Naive thymus-derived CD8-positive, alpha-beta T cell (primary cell): ENCODE measurements at regions not wholly inside any gene's neighbourhood (a gene's known extent, or its start where the extent isn't known, plus 50 kb on each side); places are given as distances from the start of the nearest gene placed in this dataset.

Experiments
- ATAC-seq, 2 donors: fragments of 150-1000 bp; cut with Tn5 transposase in 1 of 2; sonication (Bioruptor Pico), chemical (Tn5 transposase) in 1 of 2; 1 replicate in 1 of 2; 2 replicates in 1 of 2; pipeline ENCODE4 v1.10.0; 2021; ENCODE audit warnings: mild to moderate bottlenecking in 2 of 2, moderate library complexity in 2 of 2
- POLR2A ChIA-PET: fragments of 350-600 bp; sonication (Branson Sonifier 250); formaldehyde crosslinking; loops from one replicate; lab custom pipeline; 2021; ENCODE audit warnings: antibody characterized with exemption; lab: Charles Lee
- DNase-seq, 10 donors: peaks; one replicate each; pipeline versions ENCODE4 v3.0.0 to v3.0.0-alpha.2; 2020 to 2022
- H3K27ac Mint-ChIP-seq, 10 donors: one replicate each; pipeline ENCODE4 v1.8.0; 2020 to 2022; ENCODE audit warnings: mild to moderate bottlenecking in 10 of 10, mixed read lengths in 10 of 10, moderate library complexity in 4 of 10, inconsistent platforms in 1 of 10
- H3K27me3 Mint-ChIP-seq, 5 donors: one replicate each; pipeline ENCODE4 v1.8.0; 2021 to 2022; ENCODE audit warnings: mixed read lengths in 5 of 5
- H3K36me3 Mint-ChIP-seq, 3 donors: one replicate each; pipeline ENCODE4 v1.8.0; 2020 to 2022; ENCODE audit warnings: mixed read lengths in 3 of 3, mild to moderate bottlenecking in 2 of 3, inconsistent platforms in 1 of 3
- H3K4me1 Mint-ChIP-seq, 4 donors: one replicate each; pipeline ENCODE4 v1.8.0; 2021 to 2022; ENCODE audit warnings: mixed read lengths in 4 of 4
- H3K4me3 Mint-ChIP-seq, 10 donors: one replicate each; pipeline ENCODE4 v1.8.0; 2020 to 2022; ENCODE audit warnings: mild to moderate bottlenecking in 10 of 10, mixed read lengths in 10 of 10, moderate library complexity in 6 of 10, inconsistent platforms in 1 of 10
- H3K9me3 Mint-ChIP-seq, 9 donors: one replicate each; pipeline ENCODE4 v1.8.0; 2020 to 2022; ENCODE audit warnings: mixed read lengths in 9 of 9, mild to moderate bottlenecking in 3 of 9, inconsistent platforms in 1 of 9, moderate library complexity in 1 of 9

DNA sequence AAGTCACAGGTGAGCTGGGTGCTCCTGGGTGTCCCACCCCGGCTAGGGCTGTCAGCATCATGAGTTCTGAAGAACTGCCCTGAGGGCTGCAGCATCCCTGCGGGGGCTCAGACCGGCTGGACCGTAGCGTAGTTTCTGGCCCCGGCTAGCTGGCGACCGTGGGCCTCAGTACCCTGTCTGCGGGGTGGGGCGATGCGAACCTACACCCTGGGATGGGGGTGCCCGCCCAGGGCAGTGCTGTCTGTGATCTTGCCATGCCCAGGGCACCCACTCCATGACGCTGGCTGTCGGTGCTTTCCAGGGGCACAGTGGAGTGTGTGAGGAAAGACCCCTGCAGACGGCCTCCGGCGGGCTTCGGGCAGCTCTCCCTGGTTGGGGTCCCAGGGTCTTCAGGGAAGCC, 66.5 kb upstream of the IRX4 start:
- no peak overlapping the region for H3K4me3 Mint-ChIP-seq
- ATAC-seq (no peak), DNase-seq (no peak)
- no peaks in the 10 kb centered on the region for H3K36me3 Mint-ChIP-seq
- peaks cover 17 to 73% (median 49%) of the 10 kb centered on the region in 5 donors for H3K27me3 Mint-ChIP-seq
- peaks cover 0 to 3% (median 0%) of the 10 kb centered on the region in 9 donors for H3K9me3 Mint-ChIP-seq
- H3K4me1 Mint-ChIP-seq, result peaks cover 0 to 3% (median 0%) of the 10 kb centered on the region in 4 donors
- no peak overlapping the region for H3K27ac Mint-ChIP-seq
- POLR2A ChIA-PET, result no interaction called here

DNA sequence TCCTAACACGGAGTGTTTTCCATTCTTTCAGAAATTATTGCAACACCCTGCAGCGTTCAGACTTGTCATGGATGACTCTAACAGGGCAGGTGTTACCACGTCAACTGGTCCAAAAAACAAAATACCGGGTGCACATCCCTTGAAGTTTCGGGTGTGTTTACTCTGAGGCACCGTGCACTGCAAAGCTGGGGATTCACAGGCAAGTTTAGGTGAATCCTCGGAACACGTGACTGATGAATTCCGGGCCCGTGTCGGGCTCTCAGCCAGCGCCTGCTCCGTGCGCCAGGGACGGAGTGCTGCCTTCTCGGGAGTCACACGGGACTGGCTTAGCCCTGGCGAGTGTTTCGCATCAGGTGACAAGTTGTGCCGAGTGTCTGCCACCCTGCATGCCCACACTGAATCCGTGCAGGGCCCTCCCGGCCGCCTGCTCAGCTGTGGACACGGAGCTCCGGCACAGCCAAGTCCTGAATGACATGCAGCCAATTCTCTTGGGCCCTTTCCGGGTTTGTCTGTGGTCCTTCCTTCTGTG, 66.0 kb upstream of the IRX4 start:
- POLR2A ChIA-PET, result no interaction called here
- Mint-ChIP-seq H3K36me3 (no peaks in the 10 kb centered on the region), H3K4me3 (no peak overlapping the region), H3K4me1 (peaks cover 0 to 3% (median 0%) of the 10 kb centered on the region in 4 donors), H3K9me3 (peaks cover 0 to 3% (median 0%) of the 10 kb centered on the region in 9 donors), H3K27me3 (peaks cover 22 to 77% (median 51%) of the 10 kb centered on the region in 5 donors), H3K27ac (no peak overlapping the region)
- ATAC-seq (no peak), DNase-seq (no peak)

DNA sequence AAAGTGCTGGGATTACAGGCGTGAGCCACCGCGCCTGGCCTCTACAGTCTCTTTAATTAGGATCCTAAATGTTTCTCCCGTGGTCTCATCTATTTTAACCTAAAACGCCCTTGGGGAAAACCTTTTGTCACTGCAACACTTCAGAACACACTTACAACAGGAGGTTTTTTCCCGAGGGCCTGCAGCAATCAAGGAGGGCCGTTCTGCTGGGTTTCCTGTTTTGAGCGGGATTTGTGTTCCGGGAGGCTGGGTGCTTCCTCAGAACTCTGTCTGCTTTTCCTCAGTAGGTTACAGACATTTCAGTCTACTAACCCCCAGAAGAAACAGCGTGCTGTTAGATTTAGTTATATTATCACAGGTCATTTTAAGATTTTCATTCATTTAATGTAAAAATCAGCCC, 65.4 kb upstream of the IRX4 start:
- Mint-ChIP-seq H3K4me1 (peaks cover 0 to 3% (median 0%) of the 10 kb centered on the region in 4 donors), H3K36me3 (no peaks in the 10 kb centered on the region), H3K9me3 (peaks cover 0 to 3% (median 0%) of the 10 kb centered on the region in 9 donors), H3K27me3 (peaks cover 26 to 78% (median 49%) of the 10 kb centered on the region in 5 donors), H3K4me3 (no peak overlapping the region), H3K27ac (no peak overlapping the region)
- DNase-seq, result no peak
- no peak for ATAC-seq
- POLR2A ChIA-PET, result no interaction called here

DNA sequence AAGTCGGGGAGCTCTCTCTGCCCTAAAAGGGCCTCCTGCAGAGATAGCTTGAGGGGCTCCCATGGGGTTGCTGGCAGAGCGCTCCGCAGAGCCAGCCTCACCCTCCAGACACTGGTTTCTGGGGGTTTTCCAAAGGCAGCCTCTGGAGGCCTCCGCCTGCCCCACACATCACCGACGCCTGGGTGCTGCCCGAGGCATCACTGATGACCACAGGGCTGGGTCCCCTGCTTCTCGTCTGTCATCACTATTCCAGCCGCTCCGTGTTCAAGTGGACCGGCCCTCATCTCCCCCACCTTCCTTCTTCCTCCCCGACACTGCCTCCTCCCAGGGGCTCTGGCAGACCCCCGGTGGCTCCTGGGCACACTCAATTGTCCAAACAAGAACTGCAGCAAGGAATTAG, 64.1 kb upstream of the IRX4 start:
- no peak for DNase-seq
- no peak for ATAC-seq
- H3K4me3 Mint-ChIP-seq, result no peak overlapping the region
- H3K9me3 Mint-ChIP-seq, result peaks cover 0 to 2% (median 0%) of the 10 kb centered on the region in 9 donors
- H3K27me3 Mint-ChIP-seq, result peaks cover 24 to 74% (median 42%) of the 10 kb centered on the region in 5 donors
- no peak overlapping the region for H3K27ac Mint-ChIP-seq
- no peaks in the 10 kb centered on the region for H3K36me3 Mint-ChIP-seq
- POLR2A ChIA-PET, result no interaction called here
- H3K4me1 Mint-ChIP-seq, result peaks cover 0 to 3% (median 0%) of the 10 kb centered on the region in 4 donors

GRCh38 chr5:1946122-1946677, 63.5 kb upstream of the IRX4 start:
- ATAC-seq, result no peak
- POLR2A ChIA-PET, result no interaction called here
- H3K4me1 Mint-ChIP-seq, result no peaks in the 10 kb centered on the region

DNA sequence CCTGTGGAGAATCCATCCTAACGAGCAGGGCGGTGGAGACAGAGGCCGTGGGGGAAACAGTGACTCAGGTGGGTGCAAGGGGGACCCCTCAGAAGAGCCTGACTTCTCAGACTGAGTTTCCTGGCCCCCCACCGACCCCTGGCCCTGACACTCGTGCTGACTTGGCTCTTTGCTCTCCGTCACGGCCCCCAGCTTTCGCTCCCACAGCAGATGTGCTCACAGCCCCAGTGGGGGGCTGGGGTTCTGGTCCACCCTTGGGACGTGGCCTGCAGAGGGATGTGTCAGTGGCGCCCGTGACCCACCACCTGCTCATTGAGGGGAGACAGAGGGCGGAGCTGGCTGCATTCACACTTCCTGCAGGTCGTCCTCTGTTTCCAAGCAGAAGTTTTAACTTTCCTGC, 62.9 kb upstream of the IRX4 start:
- ATAC-seq, result no peak
- H3K36me3 Mint-ChIP-seq, result no peaks in the 10 kb centered on the region
- no peaks in the 10 kb centered on the region for H3K4me1 Mint-ChIP-seq
- H3K9me3 Mint-ChIP-seq, result no peaks in the 10 kb centered on the region
- POLR2A ChIA-PET, result no interaction called here
- DNase-seq, result no peak
- H3K27ac Mint-ChIP-seq, result no peak overlapping the region
- no peak overlapping the region for H3K4me3 Mint-ChIP-seq
- peaks cover 20 to 64% (median 32%) of the 10 kb centered on the region in 5 donors for H3K27me3 Mint-ChIP-seq

More at GRCh38 chr5:1946122-1946677, 63.5 kb upstream of the IRX4 start:
- Mint-ChIP-seq H3K4me3 (no peak overlapping the region), H3K27me3 (peaks cover 20 to 70% (median 36%) of the 10 kb centered on the region in 5 donors), H3K27ac (no peak overlapping the region), H3K9me3 (peaks cover 0 to under 1% (median 0%) of the 10 kb centered on the region in 9 donors), H3K36me3 (no peaks in the 10 kb centered on the region)
- no peak for DNase-seq

- Mint-ChIP-seq H3K4me1 (no peaks in the 10 kb centered on the region), H3K36me3 (no peaks in the 10 kb centered on the region), H3K27ac (peak overlapping the region in 1 of 10 donors; percentile 24), H3K4me3 (no peak overlapping the region), H3K9me3 (no peaks in the 10 kb centered on the region), H3K27me3 (peaks cover 19 to 53% (median 25%) of the 10 kb centered on the region in 5 donors)
- DNase-seq, result no peak
- no peak for ATAC-seq
- POLR2A ChIA-PET, result no interaction called here
Measured at GRCh38 chr5:1944408-1944807, 61.7 kb upstream of the IRX4 start.

- POLR2A ChIA-PET, result no interaction called here
- no peaks in the 10 kb centered on the region for H3K9me3 Mint-ChIP-seq
- H3K4me1 Mint-ChIP-seq, result peaks cover 0 to 2% (median 0%) of the 10 kb centered on the region in 4 donors
- no peak overlapping the region for H3K27ac Mint-ChIP-seq
- DNase-seq, result no peak
- peaks cover 19 to 53% (median 25%) of the 10 kb centered on the region in 5 donors for H3K27me3 Mint-ChIP-seq
- H3K4me3 Mint-ChIP-seq, result no peak overlapping the region
- no peak for ATAC-seq
- no peaks in the 10 kb centered on the region for H3K36me3 Mint-ChIP-seq
Measured at GRCh38 chr5:1943481-1943880, 60.8 kb upstream of the IRX4 start.

- ATAC-seq (no peak), DNase-seq (no peak)
- Mint-ChIP-seq H3K4me3 (no peak overlapping the region), H3K4me1 (peaks cover 0 to 2% (median 0%) of the 10 kb centered on the region in 4 donors), H3K27me3 (peaks cover 19 to 58% (median 25%) of the 10 kb centered on the region in 5 donors), H3K9me3 (no peaks in the 10 kb centered on the region), H3K36me3 (no peaks in the 10 kb centered on the region), H3K27ac (no peak overlapping the region)
- POLR2A ChIA-PET, result no interaction called here
Measured at GRCh38 chr5:1942630-1943029, 59.9 kb upstream of the IRX4 start.

DNA sequence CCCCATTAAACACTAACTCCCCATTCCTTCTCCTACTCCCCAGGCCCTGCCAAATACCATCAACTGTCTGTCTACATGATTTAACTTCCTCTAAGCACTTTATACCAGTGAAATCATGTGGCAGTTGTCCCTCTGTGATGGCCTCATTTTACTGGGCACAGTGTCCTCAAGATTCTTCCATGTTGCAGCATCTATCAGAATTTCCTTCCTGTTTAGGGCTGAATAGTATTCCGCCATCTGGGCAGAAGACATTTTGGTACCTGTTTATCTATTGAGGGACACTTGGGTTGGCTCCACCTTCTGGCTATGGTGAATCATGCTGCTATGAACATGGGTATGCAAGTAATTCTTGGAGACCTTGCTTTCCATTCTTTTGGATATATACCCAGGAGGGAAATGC, 59.4 kb upstream of the IRX4 start:
- ATAC-seq (no peak), DNase-seq (no peak)
- H3K4me3 Mint-ChIP-seq, result no peak overlapping the region
- H3K9me3 Mint-ChIP-seq, result no peaks in the 10 kb centered on the region
- no peak overlapping the region for H3K27ac Mint-ChIP-seq
- POLR2A ChIA-PET, result no interaction called here
- H3K4me1 Mint-ChIP-seq, result peaks cover 0 to 2% (median 0%) of the 10 kb centered on the region in 4 donors
- H3K27me3 Mint-ChIP-seq, result peaks cover 18 to 58% (median 25%) of the 10 kb centered on the region in 5 donors
- H3K36me3 Mint-ChIP-seq, result no peaks in the 10 kb centered on the region

DNA sequence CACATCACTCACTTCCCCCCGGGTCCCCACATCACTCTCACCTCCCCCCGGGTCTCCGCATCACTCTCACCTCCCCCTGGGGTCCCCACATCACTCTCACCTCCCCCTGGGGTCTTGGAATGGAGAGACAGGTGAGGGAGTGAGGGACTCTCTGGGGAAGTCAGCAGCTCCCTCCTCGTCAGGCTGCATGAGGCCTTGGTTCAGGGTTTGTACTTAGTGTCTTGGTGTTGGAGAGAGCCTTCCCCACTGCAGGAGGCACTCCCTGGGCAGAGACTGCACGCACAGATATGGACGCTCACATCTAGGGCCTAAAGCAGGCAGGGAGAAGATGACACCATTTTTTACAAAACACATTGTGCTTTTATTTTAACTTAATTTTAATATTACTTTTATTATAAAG, 56.5 kb upstream of the IRX4 start:
- ATAC-seq, result no peak
- peaks cover 0 to 2% (median under 1%) of the 10 kb centered on the region in 4 donors for H3K4me1 Mint-ChIP-seq
- DNase-seq, result no peak
- no peak overlapping the region for H3K4me3 Mint-ChIP-seq
- POLR2A ChIA-PET, result no interaction called here
- no peak overlapping the region for H3K27ac Mint-ChIP-seq
- H3K9me3 Mint-ChIP-seq, result no peaks in the 10 kb centered on the region
- peaks cover 21 to 61% (median 27%) of the 10 kb centered on the region in 5 donors for H3K27me3 Mint-ChIP-seq
- H3K36me3 Mint-ChIP-seq, result no peaks in the 10 kb centered on the region

- POLR2A ChIA-PET, result no interaction called here
- Mint-ChIP-seq H3K9me3 (no peaks in the 10 kb centered on the region), H3K27me3 (peaks cover 15 to 60% (median 22%) of the 10 kb centered on the region in 5 donors), H3K27ac (no peak overlapping the region), H3K4me3 (no peak overlapping the region), H3K36me3 (no peaks in the 10 kb centered on the region), H3K4me1 (peaks cover 0 to 2% (median under 1%) of the 10 kb centered on the region in 4 donors)
- ATAC-seq, result no peak
- DNase-seq, result no peak
Measured at GRCh38 chr5:1938310-1939000, 55.7 kb upstream of the IRX4 start.

DNA sequence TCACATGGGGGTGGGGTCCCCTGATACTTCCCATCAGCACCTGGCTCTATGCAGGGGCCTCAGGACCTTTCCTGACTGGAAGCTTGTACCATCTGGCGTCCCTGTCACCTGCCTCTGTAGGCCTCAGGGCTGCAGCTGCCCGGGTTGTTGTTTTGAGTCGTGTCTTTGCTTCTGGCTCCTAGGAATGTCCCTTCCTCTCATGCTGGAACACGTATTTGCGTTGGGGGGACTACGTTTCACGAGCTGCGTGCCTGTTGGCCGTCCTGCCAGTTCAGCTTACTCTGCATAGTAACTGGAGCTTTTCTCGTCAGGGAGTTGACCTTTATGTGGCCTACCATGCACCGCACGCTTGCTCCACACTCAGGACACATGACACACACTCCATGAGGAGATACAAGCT, 54.9 kb upstream of the IRX4 start:
- peaks cover 15 to 65% (median 29%) of the 10 kb centered on the region in 5 donors for H3K27me3 Mint-ChIP-seq
- no peak overlapping the region for H3K4me3 Mint-ChIP-seq
- no peaks in the 10 kb centered on the region for H3K9me3 Mint-ChIP-seq
- ATAC-seq (no peak), DNase-seq (no peak)
- H3K36me3 Mint-ChIP-seq, result no peaks in the 10 kb centered on the region
- H3K27ac Mint-ChIP-seq, result no peak overlapping the region
- POLR2A ChIA-PET, result no interaction called here
- peaks cover 0 to 2% (median under 1%) of the 10 kb centered on the region in 4 donors for H3K4me1 Mint-ChIP-seq
